Choroid plexus epithelial cell (primary cell): ENCODE measurements at regions not wholly inside any gene's neighbourhood (a gene's known extent, or its start where the extent isn't known, plus 50 kb on each side); places are given as distances from the start of the nearest gene placed in this dataset.

Experiments used
- DNase-seq: peaks from one replicate; pipeline ENCODE4 v3.0.0-alpha.2; 2010; ENCODE audit warnings: low read depth
- H3K4me3 ChIP-seq: 2 replicates; pipeline ENCODE4 v1.5.1; 2011; ENCODE audit warnings: low read depth, mild to moderate bottlenecking, control low read depth, low read length, moderate library complexity
- TF ChIP-seq, protein P1 (sequence below): conservative IDR thresholded peaks from 2 replicates; pipeline ENCODE4 v1.5.1; 2011; ENCODE audit warnings: low read depth, mild to moderate bottlenecking, control low read depth, inconsistent platforms, low read length, moderate library complexity

DNA sequence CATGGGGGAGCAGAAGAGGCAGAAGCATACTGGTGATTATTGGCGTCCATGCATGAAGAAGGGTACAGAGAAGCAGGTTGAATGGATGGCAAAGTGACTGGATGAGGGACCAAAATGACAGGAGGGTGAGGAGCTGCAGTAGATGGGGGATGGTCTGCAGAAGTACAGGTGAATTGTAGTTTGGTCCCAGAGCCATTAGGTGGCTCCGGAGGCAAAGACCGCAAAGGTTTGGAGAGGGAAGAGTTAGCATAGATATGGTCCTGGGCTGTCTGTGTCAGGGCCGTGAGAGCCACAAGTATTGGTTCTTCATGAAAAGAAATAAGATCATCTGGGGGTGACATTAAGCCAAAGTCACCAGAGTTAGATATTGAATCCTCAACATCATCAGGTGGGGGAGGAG, 59.0 kb upstream of the ZNF726 start:
- H3K4me3 ChIP-seq: no peak overlapping the region
- no peak for DNase-seq
- TF ChIP-seq, protein P1, sequence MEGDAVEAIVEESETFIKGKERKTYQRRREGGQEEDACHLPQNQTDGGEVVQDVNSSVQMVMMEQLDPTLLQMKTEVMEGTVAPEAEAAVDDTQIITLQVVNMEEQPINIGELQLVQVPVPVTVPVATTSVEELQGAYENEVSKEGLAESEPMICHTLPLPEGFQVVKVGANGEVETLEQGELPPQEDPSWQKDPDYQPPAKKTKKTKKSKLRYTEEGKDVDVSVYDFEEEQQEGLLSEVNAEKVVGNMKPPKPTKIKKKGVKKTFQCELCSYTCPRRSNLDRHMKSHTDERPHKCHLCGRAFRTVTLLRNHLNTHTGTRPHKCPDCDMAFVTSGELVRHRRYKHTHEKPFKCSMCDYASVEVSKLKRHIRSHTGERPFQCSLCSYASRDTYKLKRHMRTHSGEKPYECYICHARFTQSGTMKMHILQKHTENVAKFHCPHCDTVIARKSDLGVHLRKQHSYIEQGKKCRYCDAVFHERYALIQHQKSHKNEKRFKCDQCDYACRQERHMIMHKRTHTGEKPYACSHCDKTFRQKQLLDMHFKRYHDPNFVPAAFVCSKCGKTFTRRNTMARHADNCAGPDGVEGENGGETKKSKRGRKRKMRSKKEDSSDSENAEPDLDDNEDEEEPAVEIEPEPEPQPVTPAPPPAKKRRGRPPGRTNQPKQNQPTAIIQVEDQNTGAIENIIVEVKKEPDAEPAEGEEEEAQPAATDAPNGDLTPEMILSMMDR: peak; percentile 3

DNA sequence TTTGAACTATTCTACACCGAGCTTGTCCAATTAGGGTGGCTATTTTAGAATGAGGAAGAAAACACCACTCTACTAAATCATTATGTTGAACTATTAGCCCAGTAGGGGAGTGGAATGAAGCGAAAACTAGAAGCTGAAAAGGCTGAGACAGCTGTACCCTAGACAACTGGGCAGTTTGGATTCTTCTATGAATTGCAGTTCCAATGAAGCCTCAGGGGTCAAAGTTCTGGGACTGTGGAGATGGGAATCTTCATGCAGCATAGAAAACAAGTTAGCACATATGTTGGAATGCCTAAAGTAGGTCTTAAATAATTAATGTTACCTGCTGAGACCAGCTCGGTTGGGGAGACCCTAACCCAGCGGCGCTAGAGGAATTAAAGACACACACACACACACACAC, 62.7 kb upstream of the ZNF726 start:
- TF ChIP-seq, protein P1: no peak
- no peak overlapping the region for H3K4me3 ChIP-seq
- DNase-seq: no peak

DNA sequence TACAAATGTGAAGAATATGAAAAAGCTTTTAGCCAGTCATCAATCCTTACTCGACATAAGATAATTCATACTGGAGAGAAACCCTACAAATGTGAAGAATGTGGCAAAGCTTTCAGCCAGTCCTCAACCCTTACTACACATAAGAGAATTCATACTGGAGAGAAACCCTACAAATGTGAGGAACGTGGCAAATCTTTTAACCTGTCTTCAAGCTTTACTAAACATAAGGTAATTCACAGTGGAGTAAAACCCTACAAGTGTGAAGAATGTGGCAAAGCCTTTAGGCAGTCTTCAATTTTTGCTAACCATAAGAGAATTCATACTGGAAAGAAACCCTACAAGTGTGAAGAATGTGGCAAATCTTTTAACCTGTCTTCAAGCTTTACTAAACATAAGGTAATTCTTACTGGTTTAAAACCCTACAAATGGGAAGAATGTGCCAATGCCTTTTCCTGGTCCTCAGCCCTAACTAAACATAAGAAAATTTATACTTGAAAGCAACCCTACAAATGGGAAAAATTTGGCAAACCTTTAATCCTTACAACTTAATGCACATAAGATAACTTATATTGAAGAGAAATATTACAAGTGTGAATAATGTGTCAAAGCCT, 74.1 kb upstream of the ZNF681 start:
- peak; percentile 1 for DNase-seq
- no peak overlapping the region for H3K4me3 ChIP-seq
- TF ChIP-seq, protein P1: no peak

DNA sequence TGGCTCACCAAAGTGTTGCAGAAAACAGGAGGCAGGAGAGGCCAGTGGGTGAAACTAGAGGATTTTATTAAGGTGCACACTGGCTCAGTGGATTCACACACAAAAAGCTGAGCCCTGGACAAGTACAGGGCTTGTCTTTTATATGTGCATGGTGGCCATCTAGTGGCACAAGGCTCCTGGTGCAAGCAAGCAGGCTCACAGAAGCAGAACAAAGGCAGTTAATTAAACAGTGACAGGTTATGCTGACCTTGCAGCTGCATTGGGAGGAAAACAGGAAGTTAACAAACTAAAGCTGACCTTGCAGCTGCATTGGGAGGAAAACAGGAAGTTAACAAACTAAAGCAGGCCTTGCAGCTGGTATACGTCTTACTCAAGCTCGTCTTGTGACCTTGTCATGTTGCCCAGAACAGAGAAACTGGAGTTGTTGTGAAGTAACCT, 65.3 kb upstream of the ZNF681 start:
- peak; percentile 11 for DNase-seq
- TF ChIP-seq, protein P1: peak; percentile 5
- H3K4me3 ChIP-seq: no peak overlapping the region

DNA sequence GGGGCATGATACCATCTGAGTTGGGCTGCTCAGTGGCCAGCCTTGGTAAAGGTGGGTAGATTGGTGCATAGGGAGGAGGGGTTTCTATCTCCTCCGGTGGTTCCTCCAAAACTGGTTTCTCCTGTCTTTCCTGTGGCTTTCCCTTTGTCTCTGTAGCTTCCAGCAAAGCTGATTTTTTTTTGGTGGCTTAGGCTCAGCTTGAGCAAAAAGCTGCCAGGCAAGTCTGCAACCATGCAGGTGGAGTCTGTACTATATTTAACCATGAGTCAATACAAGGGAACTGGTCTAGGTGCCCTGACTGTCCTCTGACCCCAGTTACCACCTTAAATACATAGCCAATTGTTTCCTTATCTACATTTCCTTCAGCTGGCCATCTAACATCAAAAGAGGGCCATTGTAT, 64.0 kb upstream of the ZNF681 start:
- H3K4me3 ChIP-seq: no peak overlapping the region
- TF ChIP-seq, protein P1: no peak
- DNase-seq: no peak

DNA sequence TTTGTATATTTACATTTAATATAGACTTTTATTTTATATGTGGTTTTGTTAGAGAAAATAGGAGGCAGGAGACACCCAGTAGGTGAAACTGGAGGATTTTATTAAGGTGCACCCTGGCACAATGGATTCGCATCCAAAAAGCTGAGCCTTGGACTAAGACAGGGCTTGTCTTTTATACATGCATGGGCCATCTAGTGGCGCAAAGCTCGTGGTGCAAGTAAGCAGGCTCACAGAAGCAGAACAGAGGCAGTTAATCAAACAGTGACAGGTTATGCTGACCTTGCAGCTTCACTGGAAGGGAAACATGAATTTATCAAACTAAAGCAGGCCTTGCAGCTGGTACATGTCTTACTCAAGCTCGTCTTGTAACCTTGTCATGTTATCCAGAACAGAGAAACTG, 58.8 kb upstream of the ZNF681 start:
- TF ChIP-seq, protein P1: peak; percentile 72
- DNase-seq: peak; percentile 66
- no peak overlapping the region for H3K4me3 ChIP-seq

DNA sequence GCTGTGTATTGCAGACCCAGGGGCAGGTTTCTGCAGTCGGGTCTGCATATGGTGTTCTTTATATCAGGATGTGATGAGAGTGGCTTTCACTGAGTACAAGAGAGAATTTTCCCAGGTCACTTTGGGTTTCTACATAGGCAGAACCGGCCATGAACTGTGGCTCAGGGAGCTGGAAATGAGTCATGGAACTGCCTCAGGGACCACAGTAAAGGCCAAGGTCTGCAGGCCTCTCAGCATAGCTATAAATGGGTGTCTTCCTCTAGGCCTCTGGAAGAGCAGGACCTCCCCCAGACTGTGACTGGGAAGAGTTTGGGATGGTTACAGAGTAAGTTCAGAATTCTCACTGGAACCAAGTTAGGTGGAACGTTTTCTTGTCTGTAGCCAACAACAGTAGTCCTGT, 51.8 kb upstream of the ZNF681 start:
- no peak for DNase-seq
- TF ChIP-seq, protein P1: no peak
- no peak overlapping the region for H3K4me3 ChIP-seq
